Peyer's patch (tissue), 4 donors: ENCODE measurements at regions not wholly inside any gene's neighbourhood (a gene's known extent, or its start where the extent isn't known, plus 50 kb on each side); places are given as distances from the start of the nearest gene placed in this dataset.

Experiments
- CTCF ChIP-seq, 6 experiments: fragments of 450-650 bp in 4 of 6; fragments of 200-600 bp in 2 of 6; sonication (generic) in 1 of 6; IDR thresholded peaks; one replicate each; pipeline ENCODE4 v1.5.1; 2017 to 2019; ENCODE audit warnings: antibody characterized with exemption in 6 of 6, mild to moderate bottlenecking in 3 of 6, moderate library complexity in 1 of 6
- POLR2A ChIP-seq, 2 donors: fragments of 450-650 bp; IDR thresholded peaks; one replicate each; pipeline ENCODE4 v1.5.1; 2017; ENCODE audit warnings: antibody characterized with exemption in 2 of 2, mild to moderate bottlenecking in 2 of 2, moderate library complexity in 2 of 2

- TF ChIP-seq CTCF (IDR thresholded peaks at IDR 0.05) (no peak), POLR2A (IDR thresholded peaks at IDR 0.05) (no peak)
These were observed 436.1 kb downstream of the DAD1 start for GRCh38 chr14:22152903-22153302.
